DND-41 (cell line): ENCODE measurements at regions not wholly inside any gene's neighbourhood (a gene's known extent, or its start where the extent isn't known, plus 50 kb on each side); places are given as distances from the start of the nearest gene placed in this dataset.
"Not testable (repeated sequence)": the region's sequence is repeated elsewhere in the genome, so short reads cannot be mapped to it uniquely, and the experiment has no call there.

Source experiments
- ATAC-seq: fragments of 200-7000 bp; cut with Tn5 transposase; 3 replicates; pipeline ENCODE4 v1.9.1; 2021; ENCODE audit warnings: low read depth; ENCODE audit not compliant: insufficient read depth
- DNase-seq: peaks from one replicate; pipeline ENCODE4 v3.0.0-alpha.2; 2020
- H2AFZ ChIP-seq: 2 replicates; pipeline ENCODE4 v1.6.0; 2012; ENCODE audit warnings: low read depth, low read length
- H3K27ac ChIP-seq: 2 replicates; pipeline ENCODE4 v1.5.1; 2012; ENCODE audit warnings: low read length, inconsistent platforms
- H3K27me3 ChIP-seq: fragments of 200-600 bp; sonication (generic); 2 replicates; pipeline ENCODE4 v1.6.0; 2012; ENCODE audit warnings: low read length, mild to moderate bottlenecking, inconsistent platforms; ENCODE audit not compliant: insufficient read depth, poor library complexity
- H3K36me3 ChIP-seq: 2 replicates; pipeline ENCODE4 v1.5.1; 2012; ENCODE audit warnings: low read length, inconsistent platforms; ENCODE audit not compliant: insufficient read depth
- H3K4me1 ChIP-seq: 2 replicates; pipeline ENCODE4 v1.5.1; 2012; ENCODE audit warnings: mild to moderate bottlenecking, low read length; ENCODE audit not compliant: insufficient read depth
- H3K4me2 ChIP-seq: 2 replicates; pipeline ENCODE4 v1.6.0; 2012; ENCODE audit warnings: mild to moderate bottlenecking, moderate library complexity, low read length, inconsistent platforms; ENCODE audit not compliant: insufficient read depth
- H3K4me3 ChIP-seq, 2 experiments: fragments of 200-600 bp in 1 of 2; shearing (Covaris generic) in 1 of 2; 2 replicates each; pipeline ENCODE4 v1.5.1; 2012 to 2016; ENCODE audit warnings: inconsistent platforms in 2 of 2, low read length in 2 of 2, mild to moderate bottlenecking in 2 of 2, low read depth in 1 of 2, moderate library complexity in 1 of 2
- H3K79me2 ChIP-seq: 2 replicates; pipeline ENCODE4 v1.6.0; 2012; ENCODE audit warnings: low read length, inconsistent platforms; ENCODE audit not compliant: insufficient read depth
- H3K9ac ChIP-seq: 2 replicates; pipeline ENCODE4 v1.6.0; 2012; ENCODE audit warnings: low read depth, mild to moderate bottlenecking, inconsistent platforms, low read length, moderate library complexity
- H3K9me3 ChIP-seq: 2 replicates; pipeline ENCODE4 v1.5.1; 2012; ENCODE audit warnings: low read length, moderate library complexity, mild to moderate bottlenecking, inconsistent platforms; ENCODE audit not compliant: insufficient read depth, severe bottlenecking
- H4K20me1 ChIP-seq: 2 replicates; pipeline ENCODE4 v1.6.0; 2012; ENCODE audit warnings: low read length; ENCODE audit not compliant: insufficient read depth
- EZH2 ChIP-seq: IDR thresholded peaks from 3 replicates; pipeline ENCODE4 v1.6.1; 2012; ENCODE audit warnings: borderline replicate concordance, low read depth, mild to moderate bottlenecking, moderate library complexity, low read length, inconsistent platforms; ENCODE audit not compliant: severe bottlenecking
- TF ChIP-seq, protein P1 (sequence below): IDR thresholded peaks from 2 replicates; pipeline ENCODE4 v1.5.1; 2012; ENCODE audit warnings: borderline replicate concordance, low read length, moderate library complexity, mild to moderate bottlenecking; ENCODE audit not compliant: poor library complexity, severe bottlenecking; ENCODE audit errors: extremely low read depth

DNA sequence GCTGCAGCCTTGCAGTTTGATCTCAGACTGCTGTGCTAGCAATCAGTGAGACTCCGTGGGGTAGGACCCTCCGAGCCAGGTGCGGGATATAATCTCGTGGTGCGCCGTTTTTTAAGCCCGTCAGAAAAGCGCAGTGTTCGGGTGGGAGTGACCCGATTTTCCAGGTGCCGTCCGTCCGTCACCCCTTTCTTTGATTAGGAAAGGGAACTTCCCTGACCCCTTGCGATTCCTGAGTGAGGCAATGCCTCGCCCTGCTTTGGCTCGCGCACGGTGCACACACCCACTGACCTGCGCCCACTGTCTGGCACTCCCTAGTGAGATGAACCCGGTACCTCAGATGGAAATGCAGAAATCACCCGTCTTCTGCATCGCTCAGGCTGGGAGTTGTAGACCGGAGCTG is 203.2 kb downstream of the SNCAIP start:
- not testable (repeated sequence) for H2AFZ ChIP-seq, H3K36me3 ChIP-seq, H3K79me2 ChIP-seq, H3K27ac ChIP-seq, ATAC-seq, H4K20me1 ChIP-seq, H3K4me3 ChIP-seq, H3K9me3 ChIP-seq, H3K4me2 ChIP-seq, H3K4me1 ChIP-seq, H3K27me3 ChIP-seq, DNase-seq, H3K9ac ChIP-seq

DNA sequence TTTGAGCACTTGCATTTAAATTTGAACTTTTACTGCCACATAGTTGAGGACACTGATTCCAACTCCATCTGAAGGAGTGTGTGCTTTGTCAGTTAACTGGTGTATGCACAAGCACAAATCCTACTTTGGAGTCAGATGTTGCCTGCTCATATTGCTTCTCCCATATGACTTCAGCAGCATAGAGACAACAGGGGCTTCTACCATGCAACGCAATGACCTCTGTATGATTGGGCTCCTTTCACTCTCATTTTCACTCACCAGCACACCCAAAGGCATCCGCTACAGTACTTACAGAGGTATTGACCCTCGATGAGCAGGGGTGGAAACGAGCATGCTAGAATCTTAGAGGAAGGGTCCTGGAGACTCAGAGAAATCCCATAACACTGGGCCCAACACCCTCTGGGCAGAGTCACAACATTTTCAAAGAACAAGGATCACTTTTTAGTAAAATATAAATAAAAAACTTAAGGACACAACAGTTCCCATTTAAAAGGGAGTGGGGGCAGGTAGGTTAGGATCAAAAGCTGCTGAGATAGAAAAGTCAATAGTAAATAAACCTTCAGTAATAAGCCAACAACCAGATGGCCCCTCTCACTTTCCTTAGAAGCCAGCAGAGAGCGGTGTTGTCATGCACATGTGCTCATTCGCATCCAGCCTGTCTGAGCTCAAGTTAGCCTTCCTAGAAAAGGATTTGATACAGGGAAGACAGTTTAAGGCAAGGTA is 203.8 kb downstream of the SNCAIP start:
- no peak overlapping the region for H3K9ac ChIP-seq
- H4K20me1 ChIP-seq = no peaks in the 10 kb centered on the region
- H3K27me3 ChIP-seq = no peaks in the 10 kb centered on the region
- TF ChIP-seq EZH2 = no peak
- TF ChIP-seq, protein P1, sequence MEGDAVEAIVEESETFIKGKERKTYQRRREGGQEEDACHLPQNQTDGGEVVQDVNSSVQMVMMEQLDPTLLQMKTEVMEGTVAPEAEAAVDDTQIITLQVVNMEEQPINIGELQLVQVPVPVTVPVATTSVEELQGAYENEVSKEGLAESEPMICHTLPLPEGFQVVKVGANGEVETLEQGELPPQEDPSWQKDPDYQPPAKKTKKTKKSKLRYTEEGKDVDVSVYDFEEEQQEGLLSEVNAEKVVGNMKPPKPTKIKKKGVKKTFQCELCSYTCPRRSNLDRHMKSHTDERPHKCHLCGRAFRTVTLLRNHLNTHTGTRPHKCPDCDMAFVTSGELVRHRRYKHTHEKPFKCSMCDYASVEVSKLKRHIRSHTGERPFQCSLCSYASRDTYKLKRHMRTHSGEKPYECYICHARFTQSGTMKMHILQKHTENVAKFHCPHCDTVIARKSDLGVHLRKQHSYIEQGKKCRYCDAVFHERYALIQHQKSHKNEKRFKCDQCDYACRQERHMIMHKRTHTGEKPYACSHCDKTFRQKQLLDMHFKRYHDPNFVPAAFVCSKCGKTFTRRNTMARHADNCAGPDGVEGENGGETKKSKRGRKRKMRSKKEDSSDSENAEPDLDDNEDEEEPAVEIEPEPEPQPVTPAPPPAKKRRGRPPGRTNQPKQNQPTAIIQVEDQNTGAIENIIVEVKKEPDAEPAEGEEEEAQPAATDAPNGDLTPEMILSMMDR = peak; percentile 51
- H3K27ac ChIP-seq = no peak overlapping the region
- no peaks in the 10 kb centered on the region for H3K4me1 ChIP-seq
- ATAC-seq (no peak), DNase-seq (peak; percentile 5)
- H3K36me3 ChIP-seq = no peaks in the 10 kb centered on the region
- H2AFZ ChIP-seq = no peak overlapping the region
- H3K9me3 ChIP-seq = no peaks in the 10 kb centered on the region
- H3K4me3 ChIP-seq = no peak overlapping the region
- no peak overlapping the region for H3K4me2 ChIP-seq
- H3K79me2 ChIP-seq = no peaks in the 10 kb centered on the region

DNA sequence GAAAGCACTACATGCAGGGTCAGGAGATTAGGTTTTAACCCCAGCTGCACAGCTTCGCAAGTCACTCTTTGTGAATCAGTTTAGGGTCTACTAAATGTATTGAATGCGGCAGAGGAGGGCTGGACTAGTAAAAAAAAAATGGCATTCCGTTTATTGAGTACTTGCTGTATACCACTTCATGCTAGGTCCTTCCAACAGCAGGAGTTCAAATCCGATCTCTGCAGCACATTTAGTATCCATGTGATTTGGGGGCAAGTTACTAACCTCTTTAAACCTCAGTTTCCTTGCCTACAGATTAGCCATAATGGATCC is 204.4 kb downstream of the SNCAIP start:
- TF ChIP-seq, protein P1 = no peak
- no peak for TF ChIP-seq EZH2
- Histone ChIP-seq H3K36me3 (no peaks in the 10 kb centered on the region), H3K9me3 (no peaks in the 10 kb centered on the region), H3K4me3 (no peak overlapping the region), H4K20me1 (no peaks in the 10 kb centered on the region), H3K27ac (no peak overlapping the region), H3K9ac (no peak overlapping the region), H2AFZ (no peak overlapping the region), H3K4me2 (no peak overlapping the region), H3K27me3 (no peaks in the 10 kb centered on the region), H3K4me1 (no peaks in the 10 kb centered on the region), H3K79me2 (no peaks in the 10 kb centered on the region)
- DNase-seq (no peak), ATAC-seq (no peak)

DNA sequence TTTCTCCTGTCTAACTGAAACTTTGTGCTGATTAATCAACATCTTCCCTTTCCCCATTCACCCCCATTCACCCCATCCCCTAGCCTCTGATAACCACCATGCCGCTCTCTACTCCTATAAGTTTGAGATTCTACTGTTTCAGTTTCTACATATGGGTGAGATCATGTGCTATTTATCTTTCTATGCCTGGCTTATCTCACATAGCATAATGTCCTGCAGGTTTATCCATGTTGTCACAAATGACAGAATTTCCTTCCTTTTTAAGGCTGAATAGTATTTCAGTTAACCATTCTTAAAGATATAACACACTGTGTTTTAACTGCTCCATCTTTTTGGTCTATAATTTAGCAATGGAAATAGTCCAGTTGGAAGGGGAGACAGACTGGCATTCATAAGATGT is 205.1 kb downstream of the SNCAIP start:
- Histone ChIP-seq H2AFZ (no peak overlapping the region), H3K36me3 (no peaks in the 10 kb centered on the region), H3K79me2 (no peaks in the 10 kb centered on the region), H3K4me3 (no peak overlapping the region), H3K4me2 (no peak overlapping the region), H3K9me3 (no peaks in the 10 kb centered on the region), H4K20me1 (no peaks in the 10 kb centered on the region), H3K27ac (no peak overlapping the region), H3K27me3 (no peaks in the 10 kb centered on the region), H3K4me1 (no peaks in the 10 kb centered on the region), H3K9ac (no peak overlapping the region)
- no peak for DNase-seq
- no peak for ATAC-seq
- TF ChIP-seq, protein P1 = no peak
- no peak for TF ChIP-seq EZH2
